IPS-20b (cell line): ENCODE measurements at regions not wholly inside any gene's neighbourhood (a gene's known extent, or its start where the extent isn't known, plus 50 kb on each side); places are given as distances from the start of the nearest gene placed in this dataset.

ENCODE experiments used
- H3K27ac ChIP-seq: one replicate; pipeline ENCODE4 v1.5.1; 2013; ENCODE audit warnings: low read length
- H3K27me3 ChIP-seq: 2 replicates; pipeline ENCODE4 v1.6.1; 2013; ENCODE audit warnings: mild to moderate bottlenecking, low read length, inconsistent platforms; ENCODE audit not compliant: insufficient read depth
- H3K36me3 ChIP-seq: 2 replicates; pipeline ENCODE4 v1.6.1; 2013; ENCODE audit warnings: low read depth, mild to moderate bottlenecking, inconsistent platforms, low read length, moderate library complexity; ENCODE audit not compliant: insufficient read depth
- H3K4me1 ChIP-seq: 2 replicates; pipeline ENCODE4 v1.6.1; 2013; ENCODE audit warnings: mild to moderate bottlenecking, control low read depth, inconsistent platforms, low read length, moderate library complexity; ENCODE audit not compliant: insufficient read depth
- H3K4me3 ChIP-seq: 2 replicates; pipeline ENCODE4 v1.5.1; 2013; ENCODE audit warnings: mild to moderate bottlenecking, low read length, inconsistent platforms
- H3K9ac ChIP-seq: 2 replicates; pipeline ENCODE4 v1.6.1; 2013; ENCODE audit warnings: low read depth, mild to moderate bottlenecking, inconsistent platforms, low read length, moderate library complexity
- H3K9me3 ChIP-seq: 2 replicates; pipeline ENCODE4 v1.6.1; 2013; ENCODE audit warnings: mild to moderate bottlenecking, low read depth, low read length, inconsistent platforms; ENCODE audit not compliant: insufficient read depth

GRCh38 chrX:41973208-41973607 lies 49.9 kb upstream of the CASK start:
- no peaks in the 10 kb centered on the region for H3K36me3 ChIP-seq
- H3K9me3 ChIP-seq = no peaks in the 10 kb centered on the region
- H3K27me3 ChIP-seq = no peaks in the 10 kb centered on the region
- no peaks in the 10 kb centered on the region; the same call in 1 of the 2 replicates for H3K4me1 ChIP-seq
- no peak overlapping the region for H3K4me3 ChIP-seq
- H3K9ac ChIP-seq = no peak overlapping the region
- H3K27ac ChIP-seq = no peak overlapping the region
